ENCODE measurements at regions not wholly inside any gene's neighbourhood (a gene's known extent, or its start where the extent isn't known, plus 50 kb on each side); places are given as distances from the start of the nearest gene placed in this dataset.
"Not testable (repeated sequence)": the region's sequence is repeated elsewhere in the genome, so short reads cannot be mapped to it uniquely, and the experiment has no call there.

- H3K27me3 ChIP-seq, result no peaks in the 10 kb centered on the region
- no peak overlapping the region for H3K27ac ChIP-seq
- H3K4me1 ChIP-seq, result no peaks in the 10 kb centered on the region
- no peaks in the 10 kb centered on the region for H3K9me3 ChIP-seq
- H3K36me3 ChIP-seq, result no peaks in the 10 kb centered on the region
- no peak for TF ChIP-seq POLR2A (IDR thresholded peaks at IDR 0.05)
- TF ChIP-seq POLR2AphosphoS5 (IDR thresholded peaks at IDR 0.05; ENCODE audit: insufficient read depth in 1 of 2, low read depth in 1 of 2), result no peak
- TF ChIP-seq CTCF (IDR thresholded peaks at IDR 0.05), result no peak
- H3K4me3 ChIP-seq, result no peak overlapping the region
- DNase-seq (ENCODE audit: extremely low spot score in 2 of 2), result no peak
- intact Hi-C loops (cut with DNase I), result no loop called here
Observed at GRCh38 chr4:115969756-115970155, 856.3 kb upstream of the NDST4 start.

- intact Hi-C loops (cut with DNase I), result no loop called here
- Histone ChIP-seq H3K36me3 (no peaks in the 10 kb centered on the region), H3K9me3 (no peaks in the 10 kb centered on the region), H3K27ac (no peak overlapping the region), H3K27me3 (no peaks in the 10 kb centered on the region), H3K4me3 (no peak overlapping the region), H3K4me1 (no peaks in the 10 kb centered on the region)
- TF ChIP-seq POLR2AphosphoS5 (IDR thresholded peaks at IDR 0.05; ENCODE audit: insufficient read depth in 1 of 2, low read depth in 1 of 2), result no peak
- TF ChIP-seq POLR2A (IDR thresholded peaks at IDR 0.05), result no peak
- no peak for TF ChIP-seq CTCF (IDR thresholded peaks at IDR 0.05)
- no peak for DNase-seq (ENCODE audit: extremely low spot score in 2 of 2)
Observed at GRCh38 chr4:115965588-115965987, 852.2 kb upstream of the NDST4 start.

GRCh38 chr4:115956054-115956796 is 842.8 kb upstream of the NDST4 start:
- H3K27me3 ChIP-seq; H3K9me3 ChIP-seq; H3K4me1 ChIP-seq; intact Hi-C loops (cut with DNase I); DNase-seq (ENCODE audit: extremely low spot score in 2 of 2); H3K36me3 ChIP-seq; H3K27ac ChIP-seq; H3K4me3 ChIP-seq: not testable (repeated sequence)

- Histone ChIP-seq H3K36me3 (no peaks in the 10 kb centered on the region), H3K27ac (no peak overlapping the region), H3K9me3 (no peaks in the 10 kb centered on the region), H3K27me3 (no peaks in the 10 kb centered on the region), H3K4me1 (no peaks in the 10 kb centered on the region), H3K4me3 (no peak overlapping the region)
- TF ChIP-seq POLR2A (IDR thresholded peaks at IDR 0.05), result no peak
- DNase-seq (ENCODE audit: extremely low spot score in 2 of 2), result no peak
- intact Hi-C loops (cut with DNase I), result no loop called here
Observed at GRCh38 chr4:115950806-115951205, 837.4 kb upstream of the NDST4 start.

GRCh38 chr4:115949974-115950743 is 836.7 kb upstream of the NDST4 start:
- H3K27ac ChIP-seq; intact Hi-C loops (cut with DNase I); H3K9me3 ChIP-seq; H3K36me3 ChIP-seq; DNase-seq (ENCODE audit: extremely low spot score in 2 of 2); H3K4me1 ChIP-seq; H3K4me3 ChIP-seq; H3K27me3 ChIP-seq: not testable (repeated sequence)

GRCh38 chr4:115945026-115945425 is 831.6 kb upstream of the NDST4 start:
- Histone ChIP-seq H3K4me3 (no peak overlapping the region), H3K36me3 (no peaks in the 10 kb centered on the region), H3K4me1 (no peaks in the 10 kb centered on the region), H3K9me3 (no peaks in the 10 kb centered on the region), H3K27ac (no peak overlapping the region), H3K27me3 (no peaks in the 10 kb centered on the region)
- no peak for TF ChIP-seq POLR2AphosphoS5 (IDR thresholded peaks at IDR 0.05; ENCODE audit: insufficient read depth in 1 of 2, low read depth in 1 of 2)
- no peak for TF ChIP-seq CTCF (IDR thresholded peaks at IDR 0.05)
- TF ChIP-seq POLR2A (IDR thresholded peaks at IDR 0.05), result no peak
- intact Hi-C loops (cut with DNase I), result no loop called here
- no peak for DNase-seq (ENCODE audit: extremely low spot score in 2 of 2)

All from vagina (tissue), 2 donors.